HL-60 (cell line): ENCODE measurements at regions not wholly inside any gene's neighbourhood (a gene's known extent, or its start where the extent isn't known, plus 50 kb on each side); places are given as distances from the start of the nearest gene placed in this dataset.

Experiments
- CTCF ChIP-seq: IDR thresholded peaks from one replicate; pipeline ENCODE4 v1.5.1; 2011; ENCODE audit warnings: low read length, control low read depth, inconsistent platforms; ENCODE audit not compliant: insufficient read depth
- GABPA ChIP-seq: IDR thresholded peaks from 2 replicates; pipeline ENCODE4 v1.6.1; 2012; ENCODE audit warnings: low read depth
- POLR2AphosphoS5 ChIP-seq: IDR thresholded peaks from 2 replicates; pipeline ENCODE4 v1.6.1; 2012; ENCODE audit warnings: low read depth

- TF ChIP-seq CTCF (no peak), POLR2AphosphoS5 (no peak), GABPA (no peak)
These were observed 73.8 kb downstream of the MINAR1 start for GRCh38 chr15:79505956-79506355.
